Endometrium (tissue), 2 donors: ENCODE measurements at regions not wholly inside any gene's neighbourhood (a gene's known extent, or its start where the extent isn't known, plus 50 kb on each side); places are given as distances from the start of the nearest gene placed in this dataset.
A peak's percentile ranks its signal among the peaks of the same experiment; 100 is the strongest.
"Not testable (repeated sequence)": the region's sequence is repeated elsewhere in the genome, so short reads cannot be mapped to it uniquely, and the experiment has no call there.

ENCODE experiments used
- FAIRE-seq: peaks from 2 replicates; lab custom pipeline; 2012; peaks lifted over from hg19 to GRCh38; lab: Jason Lieb, UNC
- donor health status: control.
- donor health status: control.

DNA sequence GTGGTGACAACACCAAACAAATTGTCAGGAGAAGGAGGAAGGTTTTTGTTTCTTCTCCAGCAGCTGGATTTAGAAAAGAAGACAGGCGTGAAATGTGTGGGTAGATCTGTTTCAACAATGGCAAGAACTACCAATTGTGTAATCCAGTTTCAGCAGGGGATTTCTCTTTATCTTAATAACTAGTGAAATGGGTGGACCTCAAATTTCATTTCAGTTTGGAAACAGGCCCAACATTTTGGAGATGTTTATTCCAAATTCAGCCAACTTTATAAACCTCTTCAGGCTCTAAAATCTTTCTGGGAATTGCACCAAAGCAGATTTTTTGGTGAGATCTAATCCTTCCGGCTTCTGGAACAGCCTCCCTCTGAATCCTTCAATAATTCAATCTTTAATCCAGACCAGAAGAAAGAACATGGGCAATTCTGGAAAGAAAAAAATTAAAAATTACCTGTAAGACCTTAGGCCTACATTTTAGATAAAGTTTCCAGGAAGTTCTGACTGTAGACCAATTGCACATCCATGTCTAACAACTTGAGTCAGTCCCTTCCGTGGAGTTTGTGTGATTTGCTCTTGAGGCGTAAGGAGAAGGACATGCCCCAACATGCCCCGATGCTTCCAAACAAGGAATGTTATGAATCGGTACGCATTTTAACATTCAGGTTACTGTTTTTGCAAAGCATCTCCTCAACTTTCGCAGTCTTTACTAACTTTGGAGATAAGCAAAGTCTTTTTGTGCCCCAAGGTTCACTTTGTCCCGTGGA lies 423.6 kb downstream of the IRX1 start:
- peak; percentile 83 for FAIRE-seq

DNA sequence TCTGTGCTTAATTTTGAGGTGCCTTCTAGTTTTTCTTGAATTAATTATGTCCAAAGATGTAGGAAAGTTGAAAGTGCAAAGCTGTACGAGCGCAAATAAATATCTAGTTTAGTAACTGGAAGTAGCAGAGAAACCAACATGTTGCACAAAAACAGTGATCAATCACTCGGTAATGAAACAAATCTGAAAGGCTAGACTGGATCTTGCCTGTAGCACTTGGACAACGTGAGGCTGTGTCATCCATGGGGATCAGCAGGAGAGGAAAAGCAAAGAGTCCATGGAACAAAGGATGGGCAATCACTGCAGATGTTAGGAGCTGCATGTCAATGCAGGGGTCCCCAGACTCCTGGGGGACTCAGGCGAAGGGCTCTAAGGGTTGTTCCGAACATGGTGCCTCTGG lies 424.2 kb downstream of the IRX1 start:
- FAIRE-seq, result no peak

DNA sequence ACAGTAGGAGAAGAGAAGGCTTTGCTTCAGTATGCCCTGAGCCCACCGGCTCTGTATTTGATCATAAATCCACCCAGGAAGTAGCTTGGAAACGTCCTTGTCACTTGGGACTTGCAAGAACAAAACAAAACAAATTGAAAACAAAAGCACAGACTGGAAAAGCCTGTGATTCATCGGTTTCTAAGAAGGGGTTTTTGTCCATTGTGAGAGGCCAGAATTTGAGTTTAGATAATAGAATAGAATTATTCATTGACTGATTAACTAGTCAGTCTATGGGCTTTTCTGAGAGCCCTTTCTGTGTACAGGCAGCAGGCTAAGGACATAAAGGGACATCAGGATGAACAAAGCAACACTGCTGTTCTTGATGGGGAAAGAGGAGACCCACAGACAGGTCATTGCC lies 424.8 kb downstream of the IRX1 start:
- FAIRE-seq, result no peak

DNA sequence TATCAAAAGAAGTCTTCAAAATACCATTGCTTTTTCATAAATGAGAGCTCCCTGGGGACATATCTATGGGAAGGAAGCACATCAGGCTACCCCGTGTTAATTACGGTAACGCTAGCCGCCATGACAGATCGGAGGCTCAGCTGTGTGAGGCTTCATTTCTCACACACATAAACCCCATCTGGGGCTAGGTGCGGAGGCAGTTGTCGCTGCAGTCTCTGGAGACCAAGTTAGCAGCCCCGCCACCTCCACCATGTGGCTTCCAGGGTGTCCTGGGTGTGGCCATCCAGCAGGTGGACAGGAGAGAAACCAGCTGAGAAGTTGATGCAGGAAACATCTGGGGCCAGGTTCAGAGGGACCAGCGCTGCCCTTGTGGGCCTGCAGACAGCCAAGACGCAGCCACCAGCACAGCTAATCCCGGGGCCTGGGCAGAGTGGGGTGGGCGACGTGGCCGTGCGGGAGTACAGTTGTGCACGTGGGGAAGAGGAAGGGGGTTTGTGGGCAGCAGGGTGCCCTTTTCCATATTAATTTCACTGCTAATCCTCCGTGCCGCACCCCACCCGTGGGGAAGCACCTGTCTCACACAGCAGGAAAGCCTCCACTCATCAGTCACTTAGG lies 426.5 kb downstream of the IRX1 start:
- no peak for FAIRE-seq

DNA sequence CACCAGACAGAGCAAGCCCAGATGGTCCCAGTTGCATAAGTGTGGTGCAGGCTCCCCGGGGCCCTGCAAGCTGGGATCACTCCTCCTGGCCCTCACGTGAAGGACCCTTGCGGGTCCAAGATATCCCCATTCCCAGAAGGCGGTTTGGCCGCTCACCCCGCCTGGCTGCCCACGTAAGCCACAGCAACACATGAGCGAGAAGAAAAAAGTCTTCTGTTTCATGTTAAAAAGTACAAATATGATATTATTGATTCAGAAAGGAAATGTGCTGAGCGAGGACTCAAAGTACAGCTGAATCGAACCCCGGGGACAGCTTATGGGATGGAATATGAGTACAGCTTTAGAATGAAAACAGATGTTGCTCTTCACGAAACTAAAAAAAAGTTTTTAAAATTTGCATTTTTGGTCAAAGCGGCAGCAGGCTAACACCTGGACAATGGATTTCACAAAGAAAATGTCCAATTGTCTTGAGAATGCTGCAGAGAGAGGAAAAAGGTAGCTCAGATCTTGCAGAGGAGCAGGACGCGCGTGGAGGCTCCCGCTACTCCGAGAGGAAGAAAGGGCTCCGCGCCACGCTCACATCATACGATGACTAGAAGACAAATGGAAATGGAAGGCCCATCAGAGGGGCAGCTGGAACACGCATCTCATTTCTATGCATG lies 427.6 kb downstream of the IRX1 start:
- FAIRE-seq, result no peak

DNA sequence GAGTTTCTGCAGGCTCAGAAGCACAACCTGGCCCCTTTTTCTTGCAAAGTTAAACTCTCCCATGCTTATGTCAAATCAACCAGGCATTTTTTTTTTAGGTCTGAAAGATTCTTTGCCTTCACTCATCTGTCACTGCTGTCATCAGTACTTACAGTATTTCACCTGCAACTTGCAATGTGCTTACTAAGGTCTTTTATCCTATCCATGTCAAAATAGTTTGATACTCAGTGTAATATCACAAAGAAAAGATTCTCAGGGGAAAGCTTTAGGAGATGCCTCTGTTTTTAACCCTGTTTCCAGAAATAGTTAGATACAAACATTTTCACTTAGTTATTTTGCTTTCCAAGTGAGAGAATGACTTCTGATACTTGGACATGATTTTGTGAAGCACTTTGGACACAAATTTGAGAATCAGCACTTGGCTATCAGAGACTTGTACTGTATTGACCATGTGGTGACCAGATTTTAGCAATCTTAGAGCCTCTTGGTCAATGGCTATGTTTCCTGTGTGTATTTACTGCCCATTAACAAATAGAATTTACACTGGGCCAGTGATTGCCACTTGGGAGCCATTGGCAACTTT lies 428.2 kb downstream of the IRX1 start:
- no peak for FAIRE-seq

DNA sequence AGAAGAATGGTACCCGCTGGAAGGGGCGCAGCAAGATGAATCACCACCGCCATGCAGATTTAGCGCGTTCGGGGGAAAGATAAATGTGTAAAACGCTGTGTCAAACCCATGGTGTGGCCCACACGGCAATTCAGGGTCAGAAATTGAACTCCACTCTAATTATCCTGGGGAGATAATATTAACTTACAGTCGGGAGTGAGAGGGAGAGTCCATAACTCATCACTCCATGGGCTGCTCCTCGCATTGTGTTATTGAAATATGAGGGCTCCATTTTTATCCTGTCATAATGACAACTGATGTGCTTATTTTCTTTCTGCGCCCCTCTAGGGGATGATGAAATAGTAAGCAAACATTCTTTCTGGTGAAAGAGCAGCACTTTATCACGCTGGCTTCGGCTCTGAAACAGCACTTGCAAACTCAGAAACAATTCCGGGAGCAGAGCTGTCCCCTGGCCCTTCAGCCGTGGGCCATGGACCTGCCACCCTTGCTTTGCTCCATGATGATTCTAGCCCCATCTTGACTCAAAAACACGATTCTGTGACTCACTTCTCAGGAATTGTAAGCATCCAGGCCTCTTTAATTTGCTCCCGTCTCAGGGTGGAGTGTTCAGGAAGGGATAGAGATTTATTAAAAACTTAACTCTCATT lies 431.6 kb downstream of the IRX1 start:
- FAIRE-seq, result no peak

DNA sequence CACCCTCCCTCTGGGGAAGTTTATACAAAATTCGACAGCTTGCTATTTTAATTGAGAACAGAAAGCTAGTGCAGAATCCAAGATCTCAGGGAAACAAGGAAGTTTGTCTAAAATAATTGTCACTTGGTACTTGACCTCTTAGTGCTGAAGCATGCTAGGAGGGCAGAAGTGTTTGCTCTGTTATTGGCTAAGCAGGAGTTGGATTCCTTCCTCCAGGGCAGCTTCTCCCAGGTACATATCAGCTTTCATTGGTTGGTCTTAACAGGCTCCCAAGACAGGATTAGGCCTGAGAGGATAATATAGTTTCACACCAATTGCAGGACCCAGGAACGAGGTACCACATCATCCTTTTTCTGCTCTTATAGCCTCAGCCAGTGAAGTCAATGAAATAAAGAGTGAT lies 432.8 kb downstream of the IRX1 start:
- no peak for FAIRE-seq

DNA sequence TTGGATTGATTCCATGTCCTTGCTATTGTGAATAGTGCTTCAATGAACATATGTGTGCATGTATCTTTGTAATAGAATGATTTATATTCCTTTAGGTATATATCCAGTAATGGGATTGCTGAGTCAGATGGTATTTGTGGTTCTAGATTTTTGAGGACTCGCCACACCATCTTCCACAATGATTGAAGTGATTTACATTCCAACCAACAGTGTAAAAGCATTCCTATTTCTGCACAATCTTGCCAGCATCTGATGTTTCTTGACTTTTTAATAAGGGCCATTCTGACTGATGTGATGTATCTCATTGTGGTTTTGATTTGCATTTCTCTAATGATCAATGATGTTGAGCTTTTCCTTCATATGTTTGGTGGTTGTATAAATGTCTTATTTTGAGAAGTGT lies 437.9 kb downstream of the IRX1 start:
- FAIRE-seq, result not testable (repeated sequence)

DNA sequence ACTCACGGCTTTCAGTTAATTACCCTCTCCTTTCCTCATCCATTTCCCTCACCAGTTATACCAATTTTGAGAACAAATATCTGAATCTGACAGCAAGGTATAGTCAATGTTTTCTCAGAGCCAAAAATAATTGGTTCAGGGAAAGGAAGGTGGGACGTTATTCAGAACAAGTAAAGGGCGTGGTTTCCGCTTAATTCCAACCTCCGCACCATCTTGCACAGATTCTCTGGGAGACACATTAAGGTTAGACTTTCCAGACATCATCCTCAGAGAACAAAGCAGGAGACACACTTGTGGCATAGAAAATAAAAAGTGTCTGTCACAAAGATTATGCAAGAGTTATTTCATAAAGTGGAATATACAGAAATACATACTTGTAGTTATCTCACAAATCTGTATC lies 441.2 kb downstream of the IRX1 start:
- FAIRE-seq, result no peak

DNA sequence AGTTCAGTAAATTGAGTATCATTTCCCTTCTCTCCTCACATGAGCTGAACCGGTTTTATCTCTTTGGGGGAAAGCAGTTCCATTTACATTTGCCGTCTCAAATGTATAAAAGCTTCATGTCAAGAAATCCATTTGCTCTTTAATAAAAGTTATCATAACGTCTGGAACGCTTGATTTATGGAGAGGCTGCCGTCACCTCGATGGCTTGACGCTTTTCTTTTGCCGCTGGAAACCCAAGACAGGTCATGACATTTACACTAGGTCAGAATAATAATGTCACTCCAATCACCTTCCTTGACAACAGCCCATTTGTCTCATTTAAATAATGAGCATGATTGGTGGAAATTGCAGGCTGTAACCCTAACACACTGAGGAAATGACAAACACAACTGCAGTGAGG lies 443.4 kb downstream of the IRX1 start:
- FAIRE-seq, result no peak

DNA sequence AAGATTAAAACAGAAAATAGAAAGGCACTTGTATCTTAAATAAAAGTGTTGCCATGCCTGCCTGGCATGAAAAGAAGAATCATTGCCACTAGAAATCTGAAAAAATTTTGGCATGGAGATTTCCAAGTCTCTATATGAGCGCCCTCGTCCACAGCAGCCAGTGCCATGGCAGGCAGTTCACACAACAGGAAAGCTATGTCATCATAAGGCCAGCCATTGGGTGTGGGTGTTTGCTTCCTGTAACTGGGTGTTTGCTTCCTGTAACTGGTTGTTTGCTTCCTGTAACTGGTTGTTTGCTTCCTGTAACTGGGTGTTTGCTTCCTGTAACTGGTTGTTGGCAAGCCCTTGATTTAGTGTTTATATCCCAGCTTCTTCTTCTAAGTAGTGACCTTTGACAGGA lies 446.7 kb downstream of the IRX1 start:
- FAIRE-seq, result no peak

DNA sequence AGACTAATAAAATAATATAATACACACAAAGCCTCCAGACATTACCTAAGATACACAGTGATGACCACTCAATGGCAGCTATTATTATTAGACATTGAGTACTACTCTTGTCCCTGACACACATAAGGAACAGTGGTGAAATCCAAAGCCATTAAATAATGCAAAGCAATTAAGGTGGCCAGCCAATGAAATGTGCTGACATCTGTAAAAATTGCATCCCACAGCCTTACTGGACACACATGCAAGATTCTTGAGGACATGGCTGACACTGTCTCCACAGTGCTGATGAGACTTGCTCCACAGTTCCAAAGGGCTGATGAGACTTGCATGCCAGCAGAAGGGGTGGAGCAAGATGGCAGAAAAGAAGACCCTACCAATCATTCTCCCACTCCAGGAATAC lies 447.5 kb downstream of the IRX1 start:
- no peak for FAIRE-seq

DNA sequence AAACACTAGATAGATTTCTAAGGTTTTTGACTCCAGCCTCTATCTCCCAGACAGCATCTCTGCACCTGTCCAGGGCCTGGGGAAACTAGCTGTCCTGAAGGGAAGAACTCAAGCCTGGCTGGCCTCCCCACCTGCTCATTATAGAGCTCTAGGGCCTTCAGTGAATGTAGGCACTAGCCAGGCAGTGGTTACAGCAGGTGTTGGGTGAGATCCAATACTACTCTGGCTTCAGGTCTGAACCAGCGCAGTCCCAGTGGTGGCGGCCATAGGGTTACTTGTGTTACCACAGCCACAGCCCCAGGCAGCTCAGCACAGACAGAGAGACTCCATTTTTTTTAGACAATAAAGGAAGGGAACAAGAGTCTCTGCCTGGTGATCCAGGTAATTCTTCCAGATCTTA lies 449.2 kb downstream of the IRX1 start:
- FAIRE-seq, result no peak

DNA sequence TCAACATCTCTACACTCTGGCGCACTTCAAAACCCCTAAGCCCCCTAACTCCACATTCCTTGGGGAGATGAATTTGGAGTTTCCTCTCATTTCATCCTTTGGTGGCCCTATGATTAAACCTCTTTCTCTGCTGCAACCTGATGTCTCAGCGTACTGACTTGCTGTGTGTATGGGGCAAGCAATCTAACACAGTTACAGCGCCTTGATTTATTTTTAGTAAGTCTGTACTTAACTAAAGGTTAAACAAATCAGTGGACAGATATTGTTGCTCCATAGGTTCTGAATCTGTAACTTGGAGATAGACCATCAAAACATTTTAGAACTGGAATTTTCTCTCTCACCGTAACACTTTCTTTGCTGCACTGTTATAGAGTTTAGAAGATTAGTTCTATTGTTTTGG lies 452.8 kb downstream of the IRX1 start:
- no peak for FAIRE-seq

DNA sequence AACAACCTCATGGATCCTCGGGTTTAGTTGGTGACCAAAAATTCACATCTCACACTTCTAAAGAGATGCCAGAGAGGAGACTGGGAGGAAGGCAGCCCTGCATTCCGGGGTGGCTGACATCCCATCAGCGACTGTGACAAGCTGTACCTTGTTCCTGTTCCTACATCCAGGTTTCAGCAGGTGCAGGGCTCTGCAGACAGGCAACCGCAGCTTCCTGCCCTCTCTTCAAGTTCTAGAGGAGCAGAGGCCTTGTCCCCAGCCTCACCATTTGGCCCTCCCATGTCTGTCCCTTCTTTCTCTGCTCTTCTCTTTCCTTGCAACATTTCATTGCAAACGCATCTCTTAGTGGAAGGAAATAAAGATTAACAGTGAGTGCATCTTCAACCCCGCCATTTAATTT lies 454.6 kb downstream of the IRX1 start:
- FAIRE-seq, result no peak

DNA sequence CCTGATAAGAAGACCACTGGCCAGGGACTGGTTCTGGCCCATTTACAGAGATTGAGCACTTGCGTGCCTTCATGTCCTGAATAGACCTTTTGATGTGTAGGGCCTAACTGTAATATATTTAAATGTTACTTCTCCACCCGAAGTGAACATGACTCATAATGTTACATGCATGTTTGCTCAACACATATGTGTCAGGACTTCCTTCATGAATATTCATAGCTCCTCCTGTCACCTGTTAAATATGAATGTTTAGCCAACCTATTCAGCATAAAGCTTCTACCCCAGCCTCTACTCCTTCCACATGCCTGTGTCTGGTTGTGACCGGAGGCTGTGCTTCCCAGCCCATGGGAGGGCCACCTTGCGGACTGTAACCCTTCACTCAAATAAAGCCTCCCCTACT lies 457.5 kb downstream of the IRX1 start:
- FAIRE-seq, result no peak

DNA sequence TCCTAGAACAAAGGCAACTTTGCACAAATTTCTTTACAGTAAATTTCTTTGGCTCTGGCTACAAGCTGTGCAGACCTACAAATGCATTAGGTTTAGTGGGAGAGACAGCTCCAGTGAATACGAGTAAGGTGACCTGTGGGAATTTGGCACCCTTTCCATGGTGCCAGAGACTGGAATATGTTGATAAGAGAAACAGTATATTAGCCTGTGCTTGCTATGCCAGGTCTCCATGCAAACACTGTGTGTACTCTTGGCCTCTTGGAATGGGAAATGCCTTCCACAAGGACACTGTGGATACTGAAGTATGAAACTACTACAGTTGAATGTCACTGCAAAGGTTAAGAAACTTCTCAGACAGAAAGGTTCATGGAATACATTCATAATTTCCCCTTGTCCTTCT lies 458.5 kb downstream of the IRX1 start:
- no peak for FAIRE-seq

DNA sequence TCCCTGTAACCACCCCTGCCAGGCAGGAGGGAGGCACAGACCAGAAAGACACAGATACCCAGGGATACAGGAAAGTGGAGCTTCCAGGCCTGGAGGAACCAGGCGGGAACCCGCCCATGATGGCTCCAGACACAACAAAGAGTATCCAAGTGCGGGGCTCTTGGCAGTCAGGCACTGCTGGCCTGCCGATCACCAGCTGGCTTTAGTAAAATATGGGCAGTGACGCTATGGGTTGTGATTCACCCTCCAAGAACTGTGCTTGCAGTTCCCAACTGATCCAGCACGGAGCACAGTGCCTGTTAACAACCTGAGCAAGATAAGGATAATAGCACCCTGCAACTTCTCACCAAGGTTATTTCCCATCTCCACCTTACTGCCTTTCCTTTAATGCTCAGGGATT lies 463.3 kb downstream of the IRX1 start:
- FAIRE-seq, result no peak

DNA sequence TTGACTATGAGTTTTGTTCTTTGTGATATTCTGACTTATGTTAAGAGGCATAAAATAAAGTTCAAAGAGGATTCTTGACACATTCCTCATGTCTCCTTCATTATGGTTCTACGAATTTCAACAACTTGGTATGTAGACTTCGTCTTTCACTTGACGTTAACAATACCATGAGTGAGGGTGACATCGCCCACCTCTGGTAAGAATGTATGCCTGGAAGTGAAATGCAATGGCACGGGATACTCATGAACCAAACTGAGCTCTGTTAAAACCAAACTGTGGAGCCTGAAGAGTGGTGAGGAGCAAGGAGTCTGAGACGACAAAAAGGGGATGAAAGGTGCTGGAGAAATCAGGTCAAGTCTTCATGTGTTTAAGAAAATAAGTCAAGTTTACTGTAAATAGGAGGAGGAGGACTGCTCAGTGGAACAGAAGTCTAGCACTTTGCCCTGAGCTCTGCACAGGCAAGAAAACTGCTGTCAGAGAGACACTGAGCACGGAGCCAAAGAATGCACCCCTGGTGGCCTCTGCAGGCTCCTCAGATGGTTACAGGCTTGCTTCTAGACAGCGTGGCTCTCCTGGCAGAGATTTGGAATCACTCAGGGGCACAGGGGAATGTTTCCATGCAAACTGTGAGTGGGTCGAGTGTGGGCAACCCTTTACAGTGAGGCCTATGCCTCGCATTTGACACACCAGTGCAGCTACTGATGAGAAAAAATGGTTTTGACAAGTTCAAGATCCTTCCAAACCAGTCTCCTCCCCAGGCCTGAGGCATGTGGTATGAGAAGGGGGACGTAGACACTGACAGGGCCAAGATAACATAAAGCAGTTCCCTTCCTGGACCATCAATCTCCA lies 470.1 kb downstream of the IRX1 start:
- no peak for FAIRE-seq

DNA sequence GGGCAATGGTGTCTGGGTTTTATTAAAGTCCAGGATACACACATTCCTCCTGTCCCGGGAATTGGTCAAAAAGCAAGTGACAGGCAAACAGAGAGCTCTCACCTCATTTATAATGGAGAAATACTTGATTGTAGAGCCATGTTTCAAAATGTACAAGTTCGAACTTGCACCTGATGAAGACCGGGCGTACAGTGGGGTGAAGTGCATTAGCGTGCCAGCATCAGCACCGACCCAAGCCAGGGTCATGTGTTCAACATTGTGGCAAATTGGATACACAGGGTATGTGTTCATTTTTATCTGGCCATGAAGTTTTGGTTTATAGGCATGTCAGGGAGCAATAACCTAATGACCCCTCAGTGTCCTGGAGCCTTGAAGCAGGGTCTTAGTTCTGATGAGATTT lies 472.5 kb downstream of the IRX1 start:
- no peak for FAIRE-seq

DNA sequence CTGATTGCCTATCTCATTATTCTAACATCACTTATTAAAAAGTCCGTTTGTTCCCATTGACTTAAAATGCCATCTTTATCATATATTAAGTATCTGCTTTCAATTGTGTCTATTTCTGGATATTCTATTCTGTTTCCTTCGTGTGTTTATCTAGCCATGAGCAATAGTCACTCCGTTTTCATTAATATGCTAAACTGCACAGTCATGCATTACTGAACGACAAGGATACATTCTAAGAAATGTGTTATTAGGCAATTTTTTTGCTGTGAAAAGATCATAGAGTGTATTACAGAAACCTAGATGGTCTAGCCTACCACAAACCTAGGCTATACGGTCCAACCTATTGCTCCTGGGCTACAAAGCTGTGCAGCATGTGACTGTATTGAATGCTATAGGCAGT lies 482.9 kb downstream of the IRX1 start:
- FAIRE-seq, result no peak
